HG03045 (cell line): ENCODE measurements at regions not wholly inside any gene's neighbourhood (a gene's known extent, or its start where the extent isn't known, plus 50 kb on each side); places are given as distances from the start of the nearest gene placed in this dataset.

Experiments used
- ATAC-seq: cut with Tn5 transposase; IDR thresholded peaks from one replicate; pipeline ENCODE4 v1.9.1; 2021; ENCODE audit warnings: mild to moderate bottlenecking, moderate library complexity; ENCODE audit not compliant: unreplicated experiment

GRCh38 chr5:18023986-18024385 is 389.7 kb downstream of the TAF11L14 start:
- no peak for ATAC-seq

DNA sequence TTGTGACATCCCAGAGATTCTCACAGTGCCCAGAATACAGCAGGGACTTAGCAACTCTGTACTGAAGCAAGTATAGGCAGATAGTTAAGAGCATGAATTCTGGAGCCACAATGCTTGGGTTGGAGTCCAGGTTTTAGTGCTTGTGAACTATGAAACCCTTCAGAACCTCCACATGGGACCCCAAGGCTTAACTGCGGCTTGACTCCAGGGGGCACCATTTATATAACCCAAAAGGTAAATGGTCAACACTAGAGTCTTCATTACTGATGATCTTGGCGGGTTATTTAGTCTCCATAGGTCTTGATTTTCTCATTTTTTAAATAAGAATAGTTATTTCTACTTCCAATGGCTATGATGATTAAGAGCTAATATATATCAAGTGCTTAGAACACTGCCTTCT is 390.3 kb downstream of the TAF11L14 start:
- ATAC-seq = no peak

DNA sequence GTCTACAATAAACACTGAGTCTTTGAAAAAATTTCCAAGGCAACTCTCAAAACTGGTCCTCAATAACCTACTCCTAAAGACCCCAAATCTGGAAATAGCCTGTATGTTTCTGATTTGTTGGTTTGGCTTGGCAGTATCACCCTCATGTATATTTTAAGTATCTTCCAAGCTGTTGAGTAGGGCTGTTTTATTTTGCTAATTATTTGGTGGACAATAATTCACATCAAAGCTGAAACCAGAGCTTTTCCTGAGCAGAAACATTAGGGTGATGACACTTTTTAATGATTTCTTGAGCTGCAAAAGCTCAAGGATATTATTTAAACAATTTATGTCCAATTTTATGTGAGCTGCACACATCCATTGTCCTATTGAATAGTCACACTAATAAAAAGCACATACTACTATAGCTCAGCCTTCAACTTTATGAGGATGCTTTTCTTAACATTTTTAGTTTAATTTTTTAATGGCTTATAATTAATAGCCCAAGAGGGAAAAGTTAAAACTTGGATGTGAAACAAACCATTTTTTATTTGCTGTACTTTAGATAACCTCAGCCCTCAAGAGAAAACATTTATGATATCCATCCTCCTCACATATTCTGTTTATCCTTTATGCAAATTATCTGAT is 393.1 kb downstream of the TAF11L14 start:
- no peak for ATAC-seq

DNA sequence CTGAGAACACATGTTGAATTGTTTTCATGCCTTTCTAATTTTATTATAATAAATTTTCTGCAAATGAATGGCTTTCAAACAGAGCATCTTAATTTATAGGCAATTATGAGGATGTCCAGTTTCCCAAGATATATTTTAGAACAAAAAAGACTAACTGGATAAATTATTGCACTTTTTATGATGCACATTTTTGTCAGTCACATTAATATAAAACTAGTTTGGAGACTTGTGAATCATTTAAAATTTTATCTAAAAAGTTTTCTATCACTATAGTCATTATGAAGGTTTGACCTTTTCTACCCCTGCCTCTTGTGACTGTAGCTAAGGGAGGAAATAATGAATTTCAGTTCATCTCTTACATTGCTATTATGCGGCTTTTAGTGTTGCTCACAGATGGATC is 393.8 kb downstream of the TAF11L14 start:
- ATAC-seq = no peak

DNA sequence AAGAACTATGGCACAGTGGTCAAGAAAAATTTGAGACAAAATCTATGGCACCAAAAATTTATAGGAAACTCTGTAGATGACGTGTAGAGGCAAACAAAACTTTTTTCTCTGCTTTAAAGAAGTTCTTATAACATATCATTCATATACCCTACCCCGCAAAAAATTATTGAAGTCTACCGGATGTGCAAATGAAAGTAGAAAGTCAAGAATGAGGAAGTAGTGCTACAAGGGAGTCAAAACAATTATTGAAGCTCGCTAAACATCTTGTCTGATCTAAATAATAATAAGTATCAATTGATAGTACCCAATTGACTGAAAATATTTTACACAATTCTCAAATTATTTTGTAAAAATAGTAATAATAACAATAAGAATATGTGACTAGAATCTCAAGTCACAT is 398.5 kb downstream of the TAF11L14 start:
- ATAC-seq = no peak

DNA sequence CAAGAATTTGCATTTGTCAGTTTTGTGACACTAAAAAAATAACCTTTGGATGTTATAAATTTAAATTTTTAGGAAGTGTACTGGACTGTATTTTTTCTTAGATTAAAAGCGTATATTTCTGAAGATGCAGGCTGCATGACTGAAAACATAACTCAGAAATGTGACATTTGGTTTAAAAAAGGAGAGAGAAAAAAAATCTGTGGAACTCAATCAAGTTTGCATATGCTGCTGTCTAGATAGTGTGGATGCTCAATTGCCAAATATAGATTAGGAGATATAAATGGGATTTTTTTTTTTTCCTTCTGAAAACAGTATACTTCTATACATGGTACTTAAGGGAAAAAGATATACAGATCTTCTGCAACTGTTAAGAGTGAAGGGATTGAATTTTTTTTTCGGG is 402.3 kb downstream of the TAF11L14 start:
- no peak for ATAC-seq

DNA sequence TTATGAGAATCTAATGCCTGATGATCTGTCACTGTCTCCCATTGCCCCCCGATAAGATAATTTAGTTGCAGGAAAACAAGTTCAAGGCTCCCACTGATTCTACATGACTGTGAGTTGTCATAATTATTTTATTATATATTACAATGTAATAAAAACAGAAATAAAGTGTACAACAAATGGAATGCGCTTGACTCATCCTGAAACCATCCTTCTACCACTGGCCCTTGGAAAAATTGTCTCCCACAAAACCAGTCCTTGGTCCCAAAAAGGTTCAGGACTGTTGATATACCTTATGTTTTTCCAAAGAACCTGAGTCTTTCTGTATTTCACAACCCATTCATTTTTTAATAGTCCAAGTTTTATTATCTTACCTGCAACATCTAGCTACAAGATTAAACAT is 403.5 kb downstream of the TAF11L14 start:
- no peak for ATAC-seq

DNA sequence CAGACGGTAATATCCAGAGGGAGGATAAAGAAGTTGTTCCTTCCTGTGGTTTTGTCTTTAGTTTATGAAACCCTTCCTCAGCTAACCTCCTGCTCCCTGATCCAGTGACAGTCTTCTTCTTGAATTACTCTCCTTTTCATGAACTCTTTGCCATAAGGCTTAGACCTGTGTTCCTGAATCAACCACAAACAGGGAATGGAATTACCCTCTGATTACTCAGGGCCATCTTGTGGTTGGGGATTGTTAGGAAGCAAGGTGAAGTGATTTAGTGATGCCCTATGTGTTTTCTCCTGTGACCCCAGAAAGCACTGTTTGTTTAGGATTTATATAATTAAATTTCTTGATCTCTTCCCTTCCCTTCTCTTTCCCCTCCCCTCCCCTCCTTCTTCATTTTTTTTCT is 409.1 kb downstream of the TAF11L14 start:
- ATAC-seq = no peak

- ATAC-seq = no peak
These were observed 414.2 kb downstream of the TAF11L14 start for GRCh38 chr5:18048449-18048848.

DNA sequence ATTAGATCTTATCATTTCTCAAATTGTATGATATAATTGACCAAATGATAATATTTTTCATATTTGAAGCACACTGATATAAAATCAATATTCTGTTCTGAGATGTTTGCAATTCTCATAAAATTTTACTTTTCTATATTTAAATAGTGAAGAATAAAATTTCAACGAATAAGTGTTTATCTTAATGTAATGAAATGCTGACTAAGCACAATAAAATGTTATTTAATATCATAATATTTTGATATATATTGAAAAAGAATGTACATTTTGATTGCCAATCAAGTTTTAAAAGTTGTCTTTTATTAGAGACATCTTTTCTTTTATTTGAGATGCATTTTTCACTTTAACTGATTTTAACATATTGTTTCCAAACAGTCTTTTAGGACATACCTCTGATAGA is 416.1 kb downstream of the TAF11L14 start:
- ATAC-seq = no peak

- ATAC-seq = no peak
These were observed 416.5 kb downstream of the TAF11L14 start for GRCh38 chr5:18050776-18051175.

GRCh38 chr5:18051953-18052352 is 417.7 kb downstream of the TAF11L14 start:
- no peak for ATAC-seq

DNA sequence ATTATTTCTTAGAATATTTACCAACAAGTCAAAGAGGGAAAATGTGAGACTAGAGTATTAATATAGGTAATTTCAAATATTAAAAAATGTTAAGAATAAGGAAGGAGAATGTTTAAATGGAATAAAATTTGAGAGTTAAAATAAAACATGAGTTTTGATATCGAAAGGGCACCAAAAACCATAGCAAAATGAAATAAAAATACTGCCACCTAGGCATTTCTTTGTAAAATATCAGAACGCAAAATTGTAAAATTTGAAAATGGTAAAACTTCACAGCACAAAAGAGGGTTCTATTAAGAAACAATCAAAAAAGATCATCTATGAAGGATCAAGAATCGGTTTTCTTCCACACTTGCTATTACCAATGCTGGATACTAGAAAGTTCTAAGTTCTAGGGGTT is 418.3 kb downstream of the TAF11L14 start:
- no peak for ATAC-seq

- ATAC-seq = no peak
These were observed 423.5 kb downstream of the TAF11L14 start for GRCh38 chr5:18057725-18058124.

DNA sequence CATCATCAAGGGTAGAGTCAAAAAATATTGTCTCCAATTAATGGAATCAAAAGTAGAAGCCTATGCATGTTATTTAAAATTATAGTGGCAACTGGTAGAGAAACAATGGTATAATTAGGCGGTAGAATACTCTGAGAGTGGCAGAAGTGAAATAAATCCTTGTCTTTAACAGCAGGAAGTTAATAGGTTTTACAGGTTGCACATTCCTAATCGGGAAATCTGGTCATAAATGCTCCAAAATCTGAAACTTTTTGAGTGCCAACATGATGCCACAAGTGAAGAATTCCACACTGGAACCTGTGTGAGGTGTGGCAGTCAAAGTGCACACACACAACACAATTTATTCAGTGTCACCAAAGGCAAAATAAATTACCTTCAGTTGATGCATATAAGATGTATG is 433.4 kb downstream of the TAF11L14 start:
- no peak for ATAC-seq

DNA sequence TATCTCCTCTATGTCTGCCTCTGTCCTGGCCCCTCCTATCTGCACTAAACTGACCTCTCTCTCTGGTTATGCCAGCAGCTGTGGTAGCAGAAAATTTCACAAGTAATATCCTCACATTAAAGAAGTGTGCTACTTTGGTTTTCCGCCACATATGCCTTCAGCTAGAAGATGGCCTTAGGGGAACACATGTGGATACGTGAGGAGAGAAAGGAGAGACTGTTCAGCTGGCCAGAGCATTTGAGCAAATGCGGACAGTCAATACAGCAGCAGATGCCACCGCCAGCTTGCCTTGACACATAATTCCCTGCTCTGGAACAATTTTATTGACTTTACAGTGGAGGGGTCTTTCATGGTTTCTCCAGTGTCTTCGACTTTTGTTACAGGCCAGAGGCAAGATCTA is 434.6 kb downstream of the TAF11L14 start:
- no peak for ATAC-seq

- ATAC-seq = no peak
These were observed 435.5 kb downstream of the TAF11L14 start for GRCh38 chr5:18069790-18070189.

DNA sequence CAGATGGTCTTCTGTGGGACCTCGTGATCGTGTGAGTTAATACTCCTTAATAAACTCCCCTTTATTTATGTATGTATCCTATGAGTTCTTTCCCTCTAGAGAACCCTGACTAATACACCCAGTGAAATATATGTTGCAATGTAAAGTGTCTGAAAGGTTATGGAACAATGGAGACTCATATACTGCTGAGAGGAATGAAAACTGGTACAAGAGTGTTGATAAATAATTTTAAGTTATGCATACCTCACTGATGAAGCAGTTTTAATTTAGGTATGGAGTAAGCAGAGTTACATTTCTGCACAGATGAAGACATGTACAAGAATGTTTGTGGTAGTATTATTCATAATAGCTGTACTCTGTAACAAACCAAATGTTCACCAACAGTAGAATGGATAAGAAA is 438.3 kb downstream of the TAF11L14 start:
- no peak for ATAC-seq

GRCh38 chr5:18074961-18075360 is 440.7 kb downstream of the TAF11L14 start:
- no peak for ATAC-seq

- no peak for ATAC-seq
These were observed 443.9 kb downstream of the TAF11L14 start for GRCh38 chr5:18078157-18078556.

DNA sequence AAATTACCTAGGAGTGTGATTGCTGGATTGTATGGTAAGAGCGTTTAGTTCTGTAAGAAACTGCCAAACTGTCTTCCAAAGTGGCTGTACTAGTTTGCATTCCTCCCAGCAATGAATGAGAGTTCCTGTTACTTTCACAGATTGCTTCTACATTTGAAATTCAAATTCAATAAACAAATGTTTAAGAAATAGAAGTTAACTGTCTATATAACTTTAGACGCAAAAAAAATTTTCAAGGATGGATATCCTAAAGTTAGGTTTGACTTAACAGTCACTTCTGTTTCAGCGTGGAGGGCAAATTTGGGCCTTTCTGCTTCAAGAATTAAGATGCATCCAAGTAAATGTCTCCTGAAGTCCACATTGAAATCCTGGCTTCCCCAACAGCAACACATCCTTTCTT is 445.6 kb downstream of the TAF11L14 start:
- no peak for ATAC-seq

- ATAC-seq = no peak
These were observed 453.8 kb downstream of the TAF11L14 start for GRCh38 chr5:18088020-18088579.

DNA sequence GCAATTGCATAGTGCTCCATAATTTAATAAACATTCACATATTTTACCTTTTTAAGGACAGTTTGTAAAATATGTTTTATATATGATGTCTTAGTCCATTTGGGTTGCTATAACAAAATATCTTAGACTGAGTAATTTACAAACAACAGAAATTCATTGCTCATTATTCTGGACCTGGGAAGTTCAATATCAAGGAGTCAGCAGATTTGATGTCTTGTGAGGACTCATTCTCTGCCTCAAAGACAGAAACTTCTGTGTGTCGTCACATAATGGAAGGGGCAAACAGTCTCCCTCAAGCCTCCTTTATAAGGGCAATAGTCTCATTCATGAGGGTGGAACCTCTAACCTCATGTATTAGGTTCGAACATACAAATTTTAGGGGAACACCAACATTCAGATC is 455.9 kb downstream of the TAF11L14 start:
- ATAC-seq = no peak
